K562 (cell line): ENCODE measurements at regions not wholly inside any gene's neighbourhood (a gene's known extent, or its start where the extent isn't known, plus 50 kb on each side); places are given as distances from the start of the nearest gene placed in this dataset.

Source experiments
- ATAC-seq: fragments of 200-7000 bp; cut with Tn5 transposase; 3 replicates; pipeline ENCODE4 v1.9.1; 2020; ENCODE audit warnings: moderate library complexity
- BruUV-seq: library from RNA; stranded (reverse); fragments of 400-500 nt; replicated peaks from 2 replicates; lab custom pipeline; 2021; lab: Mats Ljungman, UMichigan
- CTCF ChIA-PET: fragments of 300-600 bp; formaldehyde crosslinking; extraction: SDS; loops from one replicate; lab custom pipeline; 2021; ENCODE audit warnings: low intra/inter-chr PET ratio; lab: Yijun Ruan, JAX
- POLR2A ChIA-PET: fragments of 300-600, 350-650 bp; sonication (Branson Sonifier 250); formaldehyde crosslinking; extraction: SDS; loops from one replicate; lab custom pipeline; 2021; ENCODE audit warnings: antibody characterized with exemption, inconsistent platforms; lab: Yijun Ruan, JAX
- DNase-seq, 4 experiments: peaks; one replicate each; pipeline versions ENCODE4 v3.0.0 to v3.0.0-alpha.2; 2011 to 2018; ENCODE audit warnings: low spot score in 3 of 4, mixed read lengths in 3 of 4; ENCODE audit errors: extremely low read depth in 1 of 4
- FAIRE-seq: peaks from 2 replicates; lab custom pipeline; 2011; peaks lifted over from hg19 to GRCh38; lab: Jason Lieb, UNC
- H2AFZ ChIP-seq: 2 replicates; pipeline ENCODE4 v1.6.0; 2011; ENCODE audit warnings: low read depth, low read length, control low read depth, inconsistent platforms
- H3K27ac ChIP-seq: fragments of 200-600 bp; 3 replicates; pipeline ENCODE4 v1.8.0; 2011; ENCODE audit warnings: low read depth, mild to moderate bottlenecking, control low read depth, inconsistent platforms, low read length, moderate library complexity, mixed read lengths; ENCODE audit errors: extremely low read depth
- H3K27me3 ChIP-seq, 2 experiments: fragments of 300-600 bp in 1 of 2; 2 replicates in 1 of 2; 3 replicates in 1 of 2; pipeline versions ENCODE4 v1.6.0 to v1.8.0; 2011; ENCODE audit warnings: inconsistent platforms in 2 of 2, low read length in 2 of 2, mild to moderate bottlenecking in 1 of 2, mixed read lengths in 1 of 2, moderate library complexity in 1 of 2; ENCODE audit not compliant: control insufficient read depth in 2 of 2, insufficient read depth in 2 of 2
- H3K36me3 ChIP-seq: fragments of 300-600 bp; 3 replicates; pipeline ENCODE4 v1.8.0; 2011; ENCODE audit warnings: mild to moderate bottlenecking, low read length, inconsistent platforms; ENCODE audit not compliant: control insufficient read depth, insufficient read depth
- H3K4me1 ChIP-seq, 2 experiments: fragments of 200-600 bp in 1 of 2; replicated peaks in 1 of 2; 2 replicates in 1 of 2; 3 replicates in 1 of 2; pipeline versions ENCODE4 v1.5.1 to v1.8.0; 2011; ENCODE audit warnings: inconsistent platforms in 2 of 2, low read length in 2 of 2, mild to moderate bottlenecking in 1 of 2, mixed read lengths in 1 of 2, moderate library complexity in 1 of 2; ENCODE audit not compliant: control insufficient read depth in 2 of 2, insufficient read depth in 2 of 2
- H3K4me2 ChIP-seq: 2 replicates; pipeline ENCODE4 v1.6.1; 2011; ENCODE audit warnings: low read length, control low read depth, inconsistent platforms, mixed read lengths; ENCODE audit not compliant: insufficient read depth
- H3K4me3 ChIP-seq: fragments of 200-600 bp; sonication (generic), shearing (Covaris generic); 2 replicates; pipeline ENCODE4 v1.5.1; 2016; ENCODE audit warnings: control low read depth, inconsistent platforms
- H3K79me2 ChIP-seq: fragments of 200-600 bp; 3 replicates; pipeline ENCODE4 v1.8.0; 2011; ENCODE audit warnings: low read length, inconsistent platforms; ENCODE audit not compliant: control insufficient read depth, insufficient read depth
- H3K9ac ChIP-seq, 2 experiments: 2 replicates each; pipeline versions ENCODE4 v1.6.0 to v1.6.1; 2011; ENCODE audit warnings: low read depth in 2 of 2, low read length in 2 of 2, control low read depth in 1 of 2, inconsistent platforms in 1 of 2, mild to moderate bottlenecking in 1 of 2, mixed read lengths in 1 of 2; ENCODE audit not compliant: insufficient read depth in 1 of 2
- H3K9me1 ChIP-seq: one replicate; pipeline ENCODE4 v1.6.0; 2011; ENCODE audit warnings: inconsistent platforms, mild to moderate bottlenecking, low read length, moderate library complexity; ENCODE audit not compliant: control insufficient read depth, insufficient read depth
- H3K9me3 ChIP-seq: replicated peaks from 2 replicates; pipeline ENCODE4 v1.5.1; 2011; ENCODE audit warnings: low read depth, low read length, inconsistent platforms; ENCODE audit not compliant: control insufficient read depth, insufficient read depth
- H4K20me1 ChIP-seq: replicated peaks from 2 replicates; pipeline ENCODE4 v1.6.1; 2011; ENCODE audit warnings: low read length, inconsistent platforms, mixed read lengths; ENCODE audit not compliant: control insufficient read depth, insufficient read depth
- ELK1 ChIP-seq: sonication (generic); formaldehyde crosslinking; IDR thresholded peaks from 2 replicates; pipeline ENCODE4 v1.8.1; 2022; ENCODE audit warnings: missing genetic modification reagents
- FOXJ2 ChIP-seq: fragments of 200-800 bp; sonication (Bioruptor generic); IDR thresholded peaks from 2 replicates; pipeline ENCODE4 v1.6.1; 2016; ENCODE audit warnings: missing genetic modification characterization, missing compliant biosample characterization
- GABPB2 ChIP-seq: fragments of 250-450 bp; sonication (Bioruptor Pico); conservative IDR thresholded peaks from 2 replicates; pipeline ENCODE4 v1.5.1; 2021; ENCODE audit warnings: mild to moderate bottlenecking
- GATAD2A ChIP-seq: fragments of 450-650 bp; IDR thresholded peaks from 2 replicates; pipeline ENCODE4 v1.6.1; 2017
- HEY1 ChIP-seq: fragments of 250-450 bp; sonication (Bioruptor Pico); IDR thresholded peaks from 2 replicates; pipeline ENCODE4 v1.5.0; 2020; ENCODE audit warnings: mild to moderate bottlenecking, moderate library complexity, borderline replicate concordance
- HMG20B ChIP-seq: fragments of 250-450 bp; sonication (Bioruptor Pico); IDR thresholded peaks from 2 replicates; pipeline ENCODE4 v1.5.0; 2021; ENCODE audit warnings: mild to moderate bottlenecking
- NR2C1 ChIP-seq, 2 experiments: fragments of 450-650 bp; IDR thresholded peaks; 2 replicates each; pipeline ENCODE4 v1.6.1; 2017; ENCODE audit warnings: mild to moderate bottlenecking in 2 of 2, antibody characterized with exemption in 1 of 2, inconsistent platforms in 1 of 2, missing compliant biosample characterization in 1 of 2, missing genetic modification characterization in 1 of 2
- PURB ChIP-seq: sonication (generic); formaldehyde crosslinking; IDR thresholded peaks from 2 replicates; pipeline ENCODE4 v1.9.0; 2021; ENCODE audit warnings: low read depth, mild to moderate bottlenecking, missing genetic modification reagents
- SMARCC2 ChIP-seq: fragments of 450-650 bp; IDR thresholded peaks from 2 replicates; pipeline ENCODE4 v1.6.1; 2017; ENCODE audit warnings: antibody characterized with exemption, moderate library complexity, mild to moderate bottlenecking, low read depth
- TRIM24 ChIP-seq, 2 experiments: fragments of 450-650 bp; IDR thresholded peaks; 2 replicates each; pipeline ENCODE4 v1.6.1; 2016
- TRIM28 ChIP-seq: fragments of 450-650 bp; IDR thresholded peaks from 2 replicates; pipeline ENCODE4 v1.6.1; 2017
- ZNF197 ChIP-seq: fragments of 200-800 bp; sonication (Bioruptor generic); IDR thresholded peaks from 2 replicates; pipeline ENCODE4 v1.6.1; 2016; ENCODE audit warnings: low read depth, missing genetic modification characterization, missing compliant biosample characterization
- ZNF263 ChIP-seq: sonication (generic); formaldehyde crosslinking; IDR thresholded peaks from 2 replicates; pipeline ENCODE4 v1.8.0; 2022; ENCODE audit warnings: mild to moderate bottlenecking, missing genetic modification reagents, borderline replicate concordance
- WGBS: fragments of 100-300 bp; shearing (Covaris generic); methylation state at CpG from one replicate; pipeline ENCODE4 v1.1.6; 2016; ENCODE audit warnings: low coverage, mixed read lengths; ENCODE audit not compliant: insufficient coverage; ENCODE audit errors: missing lambda C conversion rate; 5-methylcytosine and 5-hydroxymethylcytosine counted together
- in situ Hi-C: fragments of 300-500 bp; cut with MboI; formaldehyde crosslinking; loops from 4 replicates; pipeline ENCODE4 v1.15.0; 2018; ENCODE audit warnings: inconsistent platforms, mixed read lengths
- intact Hi-C: fragments of 100-400 bp; cut with micrococcal nuclease; formaldehyde crosslinking; loops from 2 replicates; pipeline ENCODE4 v1.14.2; 2022
- TF ChIP-seq, protein P1 (sequence below), 2 experiments: fragments of 150-350 bp in 1 of 2; IDR thresholded peaks; 2 replicates each; pipeline ENCODE4 v1.6.1; 2012 to 2016; ENCODE audit warnings: low read depth in 2 of 2, low read length in 2 of 2, mild to moderate bottlenecking in 1 of 2, moderate library complexity in 1 of 2
- TF ChIP-seq, protein P2 (sequence below): fragments of 450-650 bp; formaldehyde crosslinking; IDR thresholded peaks from 2 replicates; pipeline ENCODE4 v1.4.0; 2022; ENCODE audit warnings: mild to moderate bottlenecking, moderate library complexity
- TF ChIP-seq, protein P3 (sequence below): fragments of 250-450 bp; sonication (Bioruptor Pico); IDR thresholded peaks from 2 replicates; pipeline ENCODE4 v1.8.0; 2022; ENCODE audit warnings: inconsistent platforms

DNA sequence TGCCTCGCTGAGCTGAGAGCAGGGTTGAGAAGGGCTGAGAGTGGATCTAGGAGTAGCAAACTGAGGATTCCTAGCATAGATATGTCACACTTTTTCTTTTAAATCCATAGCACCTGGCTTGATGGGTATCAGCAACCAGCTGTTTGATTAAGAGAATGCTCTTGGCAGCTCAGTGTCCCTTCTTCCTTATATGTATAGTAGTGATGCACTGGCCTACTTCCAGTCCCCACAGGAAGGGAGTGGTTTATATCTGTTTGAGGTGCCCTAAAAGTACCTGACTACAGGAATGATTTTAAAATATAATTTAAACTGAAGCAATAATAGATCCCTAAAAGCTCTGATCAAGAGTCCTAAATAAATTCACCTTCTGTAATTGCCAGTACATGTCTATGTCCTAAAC lies 546.8 kb upstream of the ZNF608 start (continued):
- TF ChIP-seq, protein P1, sequence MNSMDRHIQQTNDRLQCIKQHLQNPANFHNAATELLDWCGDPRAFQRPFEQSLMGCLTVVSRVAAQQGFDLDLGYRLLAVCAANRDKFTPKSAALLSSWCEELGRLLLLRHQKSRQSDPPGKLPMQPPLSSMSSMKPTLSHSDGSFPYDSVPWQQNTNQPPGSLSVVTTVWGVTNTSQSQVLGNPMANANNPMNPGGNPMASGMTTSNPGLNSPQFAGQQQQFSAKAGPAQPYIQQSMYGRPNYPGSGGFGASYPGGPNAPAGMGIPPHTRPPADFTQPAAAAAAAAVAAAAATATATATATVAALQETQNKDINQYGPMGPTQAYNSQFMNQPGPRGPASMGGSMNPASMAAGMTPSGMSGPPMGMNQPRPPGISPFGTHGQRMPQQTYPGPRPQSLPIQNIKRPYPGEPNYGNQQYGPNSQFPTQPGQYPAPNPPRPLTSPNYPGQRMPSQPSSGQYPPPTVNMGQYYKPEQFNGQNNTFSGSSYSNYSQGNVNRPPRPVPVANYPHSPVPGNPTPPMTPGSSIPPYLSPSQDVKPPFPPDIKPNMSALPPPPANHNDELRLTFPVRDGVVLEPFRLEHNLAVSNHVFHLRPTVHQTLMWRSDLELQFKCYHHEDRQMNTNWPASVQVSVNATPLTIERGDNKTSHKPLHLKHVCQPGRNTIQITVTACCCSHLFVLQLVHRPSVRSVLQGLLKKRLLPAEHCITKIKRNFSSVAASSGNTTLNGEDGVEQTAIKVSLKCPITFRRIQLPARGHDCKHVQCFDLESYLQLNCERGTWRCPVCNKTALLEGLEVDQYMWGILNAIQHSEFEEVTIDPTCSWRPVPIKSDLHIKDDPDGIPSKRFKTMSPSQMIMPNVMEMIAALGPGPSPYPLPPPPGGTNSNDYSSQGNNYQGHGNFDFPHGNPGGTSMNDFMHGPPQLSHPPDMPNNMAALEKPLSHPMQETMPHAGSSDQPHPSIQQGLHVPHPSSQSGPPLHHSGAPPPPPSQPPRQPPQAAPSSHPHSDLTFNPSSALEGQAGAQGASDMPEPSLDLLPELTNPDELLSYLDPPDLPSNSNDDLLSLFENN (IDR thresholded peaks at IDR 0.05; ENCODE audit: low read depth in 2 of 2, low read length in 2 of 2): no peak
- TF ChIP-seq, all 486 proteins: peak for 0

- intact Hi-C loops (no loop called here), in situ Hi-C loops (no loop called here)
- ATAC-seq (no peak), DNase-seq (no peak), FAIRE-seq (no peak)
- Histone ChIP-seq H3K27ac (no peak overlapping the region), H3K79me2 (no peaks in the 10 kb centered on the region), H3K27me3 (no peaks in the 10 kb centered on the region), H3K9me3 (no peaks in the 10 kb centered on the region), H2AFZ (no peak overlapping the region), H3K4me3 (no peak overlapping the region), H3K9me1 (no peaks in the 10 kb centered on the region), H4K20me1 (no peaks in the 10 kb centered on the region), H3K9ac (no peak overlapping the region), H3K4me1 (no peaks in the 10 kb centered on the region), H3K4me2 (no peak overlapping the region), H3K36me3 (no peaks in the 10 kb centered on the region)
- ChIA-PET POLR2A (no interaction called here), CTCF (no interaction called here)
- BruUV-seq: no TSS peak
- WGBS: 0% methylated on average over 4 of the region's 4 CpGs
- TF ChIP-seq GABPB2 (CRISPR knock-in tag) (no peak), NR2C1 (IDR thresholded peaks at IDR 0.05) (no peak), NR2C1 (tag; IDR thresholded peaks at IDR 0.05) (no peak), ZNF197 (CRISPR knock-in tag) (no peak), ELK1 (no peak), TRIM28 (no peak), HEY1 (CRISPR knock-in tag) (no peak), ZNF263 (CRISPR knock-in tag) (no peak), HMG20B (CRISPR knock-in tag) (no peak), FOXJ2 (tag) (no peak), PURB (CRISPR knock-in tag) (no peak), SMARCC2 (no peak), GATAD2A (no peak), TRIM24 (IDR thresholded peaks at IDR 0.05) (no peak)
- TF ChIP-seq, protein P2, sequence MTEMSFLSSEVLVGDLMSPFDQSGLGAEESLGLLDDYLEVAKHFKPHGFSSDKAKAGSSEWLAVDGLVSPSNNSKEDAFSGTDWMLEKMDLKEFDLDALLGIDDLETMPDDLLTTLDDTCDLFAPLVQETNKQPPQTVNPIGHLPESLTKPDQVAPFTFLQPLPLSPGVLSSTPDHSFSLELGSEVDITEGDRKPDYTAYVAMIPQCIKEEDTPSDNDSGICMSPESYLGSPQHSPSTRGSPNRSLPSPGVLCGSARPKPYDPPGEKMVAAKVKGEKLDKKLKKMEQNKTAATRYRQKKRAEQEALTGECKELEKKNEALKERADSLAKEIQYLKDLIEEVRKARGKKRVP (CRISPR knock-in tag): no peak
- TF ChIP-seq, protein P3, sequence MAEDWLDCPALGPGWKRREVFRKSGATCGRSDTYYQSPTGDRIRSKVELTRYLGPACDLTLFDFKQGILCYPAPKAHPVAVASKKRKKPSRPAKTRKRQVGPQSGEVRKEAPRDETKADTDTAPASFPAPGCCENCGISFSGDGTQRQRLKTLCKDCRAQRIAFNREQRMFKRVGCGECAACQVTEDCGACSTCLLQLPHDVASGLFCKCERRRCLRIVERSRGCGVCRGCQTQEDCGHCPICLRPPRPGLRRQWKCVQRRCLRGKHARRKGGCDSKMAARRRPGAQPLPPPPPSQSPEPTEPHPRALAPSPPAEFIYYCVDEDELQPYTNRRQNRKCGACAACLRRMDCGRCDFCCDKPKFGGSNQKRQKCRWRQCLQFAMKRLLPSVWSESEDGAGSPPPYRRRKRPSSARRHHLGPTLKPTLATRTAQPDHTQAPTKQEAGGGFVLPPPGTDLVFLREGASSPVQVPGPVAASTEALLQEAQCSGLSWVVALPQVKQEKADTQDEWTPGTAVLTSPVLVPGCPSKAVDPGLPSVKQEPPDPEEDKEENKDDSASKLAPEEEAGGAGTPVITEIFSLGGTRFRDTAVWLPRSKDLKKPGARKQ (CRISPR knock-in tag): no peak
Observed at GRCh38 chr5:125293726-125294125, 547.3 kb upstream of the ZNF608 start.
